ENCODE measurements at regions not wholly inside any gene's neighbourhood (a gene's known extent, or its start where the extent isn't known, plus 50 kb on each side); places are given as distances from the start of the nearest gene placed in this dataset.
A peak's percentile ranks its signal among the peaks of the same experiment; 100 is the strongest.

- DNase-seq: no peak
These were observed 456.2 kb downstream of the BCL11A start for GRCh38 chr2:60097298-60097697.

DNA sequence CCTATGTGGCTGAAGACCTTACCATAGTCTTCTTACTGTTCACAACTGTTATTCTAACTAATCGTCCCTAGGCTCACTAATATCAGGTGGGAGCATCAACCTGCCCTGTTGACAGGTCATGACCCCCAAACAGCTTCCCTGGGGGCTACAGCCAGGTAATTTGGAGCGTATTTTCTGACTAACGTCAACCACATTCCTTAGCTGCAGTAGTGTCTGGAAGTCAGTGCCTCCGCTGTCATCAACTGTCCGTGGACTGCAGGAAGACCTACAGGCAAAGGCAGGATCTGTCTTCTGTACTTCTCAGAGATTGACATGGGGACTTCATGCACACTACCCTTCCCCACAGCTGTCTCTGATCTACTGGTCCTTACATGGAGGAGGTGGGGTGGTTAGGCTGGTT lies 456.9 kb downstream of the BCL11A start:
- no peak for DNase-seq

- DNase-seq: no peak
These were observed 457.6 kb downstream of the BCL11A start for GRCh38 chr2:60095903-60096302.

DNA sequence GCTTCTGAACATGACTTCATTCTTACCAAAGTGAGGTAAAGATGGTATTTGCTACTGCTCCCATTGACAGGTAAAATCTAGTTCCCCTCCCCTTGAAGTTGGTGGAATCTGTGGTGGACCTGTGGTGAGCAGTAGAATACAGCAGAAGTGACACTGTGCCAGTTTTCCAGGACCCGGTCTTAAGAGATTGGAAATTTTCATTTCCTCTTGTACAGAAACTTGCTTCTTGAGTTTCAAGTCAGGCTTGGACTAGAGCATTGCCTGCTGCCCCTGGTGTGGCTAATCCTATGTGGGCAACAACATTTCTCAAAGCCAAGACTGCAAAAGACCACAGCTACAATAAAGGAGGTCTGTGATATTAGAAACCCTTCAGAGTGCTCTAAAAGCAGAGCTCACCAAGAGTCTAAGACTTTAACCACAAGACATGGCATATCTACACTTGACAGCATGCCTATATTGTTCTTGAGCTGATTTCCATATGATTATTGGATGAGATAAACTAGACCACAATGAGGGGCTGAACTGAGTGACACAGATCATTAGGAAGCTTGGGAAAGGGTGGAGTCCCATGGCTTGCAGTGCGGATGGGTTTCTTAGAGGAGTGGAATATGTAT lies 458.1 kb downstream of the BCL11A start:
- DNase-seq: no peak

GRCh38 chr2:60094450-60094929 lies 459.0 kb downstream of the BCL11A start:
- no peak for DNase-seq

DNA sequence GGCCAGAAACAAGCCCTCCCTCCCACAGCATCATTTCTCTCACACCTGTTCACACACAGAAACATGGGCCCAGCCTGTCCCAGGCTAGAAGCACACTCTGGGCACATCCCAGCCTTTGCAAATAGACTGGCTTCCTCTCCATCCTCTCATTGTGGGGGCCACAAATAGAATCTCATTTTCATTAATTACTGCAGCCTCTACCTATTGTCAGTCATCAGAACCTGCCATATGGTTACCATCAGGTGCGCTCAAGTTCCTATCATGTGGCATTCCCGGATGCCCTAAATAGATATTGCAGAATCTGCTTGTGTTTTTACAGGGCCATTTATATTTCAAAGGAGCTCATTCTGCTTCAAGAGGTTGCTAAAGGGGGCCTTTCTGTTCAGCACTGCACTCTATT lies 460.7 kb downstream of the BCL11A start:
- no peak for DNase-seq

- no peak for DNase-seq
These were observed 461.6 kb downstream of the BCL11A start for GRCh38 chr2:60091894-60092293.

GRCh38 chr2:60091266-60091665 lies 462.2 kb downstream of the BCL11A start:
- DNase-seq: no peak

DNA sequence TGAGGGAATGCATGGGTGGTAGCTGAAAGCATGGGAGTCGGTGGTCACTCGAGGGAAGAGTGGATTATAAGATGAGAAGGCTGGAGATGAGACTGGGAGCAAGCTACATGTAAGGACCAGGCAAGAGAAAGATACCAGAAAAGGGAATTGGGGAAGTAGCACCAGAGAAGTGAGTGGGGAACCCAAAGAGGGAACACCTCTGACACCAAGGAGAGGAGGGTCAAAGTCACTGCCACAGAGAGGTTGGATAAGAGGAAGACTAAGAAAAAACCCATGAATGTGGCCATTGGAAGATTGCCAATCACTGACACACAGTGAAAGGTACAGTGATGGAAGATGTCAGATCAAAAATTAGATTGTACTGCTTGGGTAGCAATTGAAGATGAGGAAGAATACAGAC lies 473.9 kb downstream of the BCL11A start:
- no peak for DNase-seq

DNA sequence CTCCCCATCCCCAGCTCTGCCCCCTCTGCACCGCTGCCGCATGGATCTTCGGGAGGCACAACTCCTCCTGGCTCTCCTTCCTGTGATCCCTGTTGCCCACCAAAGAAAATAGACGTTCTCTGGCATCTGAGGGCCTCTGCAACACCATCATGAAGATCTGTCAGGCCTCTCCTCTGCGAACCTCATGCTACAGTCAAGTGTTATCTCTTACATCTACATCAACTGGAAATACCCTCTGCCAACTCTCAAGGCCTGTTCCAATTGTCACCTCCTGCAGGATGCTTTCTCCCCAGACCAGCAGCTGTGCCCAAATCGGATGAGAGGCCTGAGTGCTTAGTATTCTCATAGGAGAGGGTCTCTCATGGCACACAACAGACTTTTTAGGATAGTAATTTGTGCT lies 478.4 kb downstream of the BCL11A start:
- DNase-seq: no peak

- no peak for DNase-seq
These were observed 480.3 kb downstream of the BCL11A start for GRCh38 chr2:60073201-60073600.

DNA sequence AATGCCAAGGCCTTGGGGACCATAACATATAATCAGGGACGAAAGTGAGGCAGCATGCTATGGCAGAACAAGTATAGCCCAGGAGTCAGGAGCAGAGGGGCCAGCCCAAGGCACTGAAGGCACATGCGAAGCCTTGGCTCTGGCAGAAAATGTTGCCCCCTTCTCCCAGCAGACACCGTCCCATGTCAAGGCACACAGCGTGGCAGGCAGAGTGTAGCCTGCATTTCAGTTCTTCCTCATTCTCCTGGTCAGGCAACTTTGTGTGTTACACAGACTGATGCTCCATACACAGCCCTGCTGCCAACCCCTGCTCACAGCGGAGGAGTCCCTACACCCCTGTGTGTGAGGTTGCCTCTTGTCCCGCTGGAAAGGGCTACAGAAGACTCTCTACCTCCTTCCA lies 480.8 kb downstream of the BCL11A start:
- no peak for DNase-seq

- DNase-seq: no peak
These were observed 482.0 kb downstream of the BCL11A start for GRCh38 chr2:60071490-60071831.

- peak; percentile 22 for DNase-seq
These were observed 482.5 kb downstream of the BCL11A start for GRCh38 chr2:60070736-60071489.

GRCh38 chr2:60070196-60070595 lies 483.3 kb downstream of the BCL11A start:
- DNase-seq: no peak

DNA sequence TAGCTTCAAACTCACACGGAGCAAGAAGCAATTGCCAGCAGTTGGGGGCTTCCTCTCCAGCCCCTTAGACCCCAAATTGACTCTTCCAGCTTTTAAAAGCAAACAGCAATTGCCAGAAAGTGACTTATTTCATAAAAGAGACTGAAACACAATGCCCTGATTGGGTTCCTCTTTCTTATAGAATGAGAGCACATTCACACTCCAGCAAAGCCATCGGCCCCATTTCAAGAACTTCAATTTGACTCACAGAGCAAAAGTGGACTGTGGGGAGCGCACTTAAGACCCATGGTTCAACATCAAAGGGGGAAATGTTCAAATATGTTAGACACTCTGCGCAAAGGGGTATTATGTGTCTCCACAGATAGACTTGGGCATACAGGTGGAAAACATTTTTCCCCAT lies 484.7 kb downstream of the BCL11A start:
- no peak for DNase-seq

- DNase-seq: no peak
These were observed 486.4 kb downstream of the BCL11A start for GRCh38 chr2:60067006-60067405.

DNA sequence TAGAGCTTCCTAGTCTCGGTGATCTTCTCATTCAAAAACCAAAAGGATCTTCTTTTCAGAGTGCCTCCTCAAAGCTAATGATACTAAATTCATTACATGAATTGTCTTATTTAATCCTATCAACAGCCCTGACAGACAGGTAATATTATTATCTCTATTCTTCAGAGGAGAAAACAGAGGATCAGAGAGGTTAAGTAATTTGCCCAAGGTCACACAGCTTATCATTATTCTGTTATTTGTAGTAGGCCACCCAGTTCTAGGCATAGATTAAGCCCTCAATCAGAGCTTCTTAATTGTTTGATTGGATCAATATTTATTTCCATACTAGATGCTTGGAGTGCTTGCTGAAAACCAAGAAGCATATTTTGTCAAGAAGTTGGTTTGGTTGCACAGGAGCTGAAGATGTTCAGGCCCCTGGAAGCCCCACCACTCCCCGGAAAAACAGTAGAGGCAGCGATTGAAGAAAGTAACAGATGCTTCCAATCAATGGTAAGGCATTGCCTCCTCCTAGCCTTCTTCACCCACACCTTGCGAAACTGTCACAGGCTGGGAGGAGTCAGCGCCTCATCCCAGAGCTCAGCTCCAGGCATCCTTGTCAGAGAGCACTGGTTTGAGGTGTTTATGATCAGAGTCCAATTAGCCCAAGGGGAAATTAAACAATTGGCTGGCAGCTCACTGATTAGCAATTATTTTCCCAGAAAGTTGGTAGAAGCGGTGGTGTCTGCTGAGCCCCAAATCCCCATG lies 487.2 kb downstream of the BCL11A start:
- DNase-seq: no peak

DNA sequence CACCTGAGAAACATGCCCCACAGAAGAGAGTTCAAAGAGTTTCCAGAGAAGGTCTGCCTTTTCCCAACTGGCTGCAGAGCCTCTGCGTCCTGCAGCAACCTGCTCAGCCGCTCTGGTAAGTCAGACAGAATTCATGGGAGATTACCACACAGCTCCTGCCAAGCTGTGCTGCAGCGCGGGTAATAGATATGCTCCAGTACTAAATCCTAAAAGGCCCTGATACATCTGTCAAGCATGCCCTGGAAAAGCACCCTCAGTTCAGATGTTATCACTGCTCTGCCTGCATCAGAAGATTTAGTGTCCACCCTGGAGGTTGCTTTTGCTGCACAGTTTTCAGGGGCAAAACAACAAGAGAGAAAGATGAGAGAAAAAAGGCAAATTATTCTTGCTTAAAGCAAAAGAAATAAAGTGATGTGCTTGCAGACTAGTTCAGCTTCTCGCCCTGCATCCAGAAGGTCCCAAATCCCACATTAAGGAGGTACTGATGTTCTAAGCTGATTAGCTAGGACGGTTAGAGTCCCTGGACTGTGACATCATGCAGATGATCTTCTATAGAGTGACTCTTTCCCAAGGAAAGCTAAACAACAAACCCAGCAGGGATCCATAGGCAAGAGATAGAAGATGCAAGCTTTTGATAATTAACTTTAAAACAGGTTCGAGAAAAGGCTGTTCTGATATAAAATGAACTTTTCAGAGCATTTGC lies 488.6 kb downstream of the BCL11A start:
- no peak for DNase-seq

GRCh38 chr2:60058781-60059180 lies 494.7 kb downstream of the BCL11A start:
- DNase-seq: no peak

DNA sequence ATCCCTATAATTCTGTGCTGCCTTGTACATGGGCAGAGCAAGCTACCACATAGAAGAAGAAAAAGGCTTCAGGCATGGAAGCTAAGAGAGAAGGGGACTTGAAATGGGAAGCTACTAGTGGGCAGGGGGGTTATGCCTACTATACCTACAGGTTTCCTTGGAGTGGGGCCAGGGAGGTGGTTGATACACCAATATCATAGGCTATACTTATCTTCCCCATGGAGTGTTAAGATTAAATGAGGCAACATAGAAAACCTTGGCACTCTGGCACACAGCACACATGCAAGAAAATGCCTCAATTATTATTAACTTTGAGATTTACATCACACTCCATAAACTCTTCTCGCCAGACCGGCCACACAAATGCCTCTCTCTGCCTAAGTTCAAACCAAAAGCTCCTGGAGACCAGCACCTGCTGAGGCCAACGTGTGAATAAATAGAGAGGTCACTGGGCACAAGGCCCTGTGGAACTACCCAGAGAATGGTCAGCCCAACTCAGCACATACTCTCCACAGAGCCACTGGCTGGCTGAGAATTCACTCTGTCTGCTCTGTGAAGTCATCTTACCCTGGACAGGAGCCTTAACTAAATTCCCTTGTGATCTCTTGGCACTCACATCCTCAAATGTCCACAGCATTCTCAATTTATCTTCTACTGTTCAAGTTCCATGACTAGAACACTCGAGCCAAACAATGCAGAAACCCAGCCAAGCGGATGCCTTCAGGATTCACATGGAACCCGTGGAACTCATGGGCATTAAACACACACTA lies 498.7 kb downstream of the BCL11A start:
- DNase-seq: no peak

- DNase-seq: no peak
These were observed 499.7 kb downstream of the BCL11A start for GRCh38 chr2:60053791-60054190.
